ENCODE measurements at regions not wholly inside any gene's neighbourhood (a gene's known extent, or its start where the extent isn't known, plus 50 kb on each side); places are given as distances from the start of the nearest gene placed in this dataset.
A peak's percentile ranks its signal among the peaks of the same experiment; 100 is the strongest.

DNA sequence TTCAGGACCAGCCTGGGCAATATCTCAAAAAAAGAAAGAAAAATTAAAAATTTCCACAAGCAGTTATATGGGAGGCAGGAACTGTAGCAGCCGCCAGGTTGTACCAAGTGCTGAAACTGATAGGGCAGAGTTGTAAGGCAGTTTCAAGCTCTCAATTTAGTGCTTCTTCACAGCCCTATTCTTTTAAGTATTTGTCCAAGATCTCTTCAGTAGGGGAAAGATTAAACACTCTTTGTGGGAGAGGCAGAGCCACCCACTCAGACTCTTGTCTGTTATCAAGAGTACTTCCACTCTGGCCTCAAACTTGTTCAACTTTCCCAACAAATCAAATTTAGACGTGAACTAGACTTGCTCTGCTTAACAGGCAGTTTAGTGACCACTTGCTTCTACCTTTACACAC lies 228.7 kb downstream of the REEP3 start:
- DNase-seq: no peak

DNA sequence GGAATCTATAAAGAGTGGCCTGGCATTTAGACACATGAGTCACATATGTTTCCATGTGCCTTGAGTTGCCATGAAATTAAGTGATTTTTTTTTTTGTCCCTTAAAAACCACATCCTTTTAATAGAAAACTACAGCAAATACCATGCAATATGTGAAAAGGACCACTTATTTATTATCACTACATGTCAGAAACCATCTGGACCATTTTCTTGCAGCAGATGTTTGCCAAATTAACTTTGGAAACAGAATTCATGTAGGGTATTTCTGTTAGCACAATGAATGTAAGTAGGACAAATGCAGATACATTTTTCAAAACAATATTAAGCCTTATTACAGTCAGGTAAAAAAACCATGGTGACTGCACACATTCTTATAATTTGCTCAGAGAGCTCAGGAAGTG lies 230.6 kb downstream of the REEP3 start:
- no peak for DNase-seq

DNA sequence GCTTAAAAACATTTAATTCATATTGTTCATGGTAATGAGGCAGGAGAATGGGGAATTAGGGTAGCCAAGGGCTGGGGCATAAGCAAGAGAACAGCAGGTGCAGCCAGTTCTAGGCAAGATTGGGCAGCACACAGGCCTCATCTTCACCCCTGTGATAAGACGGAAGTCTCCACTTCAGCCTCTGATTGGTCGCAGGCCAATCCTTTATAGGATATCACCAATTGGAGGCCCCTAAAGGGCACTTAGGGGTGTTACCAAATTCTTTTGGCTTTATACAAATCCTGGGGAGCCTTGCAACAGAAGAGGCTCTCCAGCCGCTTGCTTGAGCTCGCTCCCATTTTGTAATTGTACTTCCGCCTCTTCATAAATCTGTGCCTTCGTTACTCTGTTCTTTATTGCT lies 231.1 kb downstream of the REEP3 start:
- no peak for DNase-seq

DNA sequence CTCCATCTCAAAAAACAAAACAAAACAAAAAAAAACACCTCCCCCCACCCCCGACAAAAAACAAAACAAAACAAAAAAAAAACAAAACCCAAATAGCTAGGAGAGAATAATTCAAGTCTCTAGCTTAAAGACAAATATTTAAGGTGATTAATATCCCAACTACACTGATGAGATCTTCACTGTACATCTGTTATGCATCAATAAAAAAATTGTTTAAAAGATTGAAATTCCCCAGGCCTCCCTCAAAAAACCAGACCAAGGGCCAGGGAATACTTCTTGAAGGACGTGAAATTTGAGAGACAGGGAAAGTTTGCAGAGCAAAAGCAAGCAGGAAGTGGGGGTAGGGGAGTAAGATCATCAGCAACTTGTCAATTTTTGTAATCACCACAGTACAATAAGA lies 232.6 kb downstream of the REEP3 start:
- DNase-seq: no peak

DNA sequence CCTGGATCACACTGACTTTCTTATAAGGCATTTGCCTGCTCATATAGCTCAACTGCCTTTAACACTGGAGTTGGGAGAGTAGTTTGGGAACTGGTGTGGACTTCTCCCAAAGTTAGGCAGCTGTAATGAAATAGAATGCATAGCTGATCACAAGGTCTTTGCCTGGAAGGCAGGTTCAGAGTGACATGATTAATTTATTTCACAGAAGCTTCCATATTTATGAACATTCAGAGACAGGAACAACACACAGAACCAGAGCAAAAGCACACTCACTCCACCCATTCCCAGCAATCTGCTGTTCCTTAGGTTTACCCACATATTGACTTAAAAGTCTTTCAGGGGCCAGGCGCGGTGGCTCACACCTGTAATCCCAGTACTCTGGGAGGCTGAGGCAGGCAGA lies 234.2 kb downstream of the REEP3 start:
- no peak for DNase-seq

DNA sequence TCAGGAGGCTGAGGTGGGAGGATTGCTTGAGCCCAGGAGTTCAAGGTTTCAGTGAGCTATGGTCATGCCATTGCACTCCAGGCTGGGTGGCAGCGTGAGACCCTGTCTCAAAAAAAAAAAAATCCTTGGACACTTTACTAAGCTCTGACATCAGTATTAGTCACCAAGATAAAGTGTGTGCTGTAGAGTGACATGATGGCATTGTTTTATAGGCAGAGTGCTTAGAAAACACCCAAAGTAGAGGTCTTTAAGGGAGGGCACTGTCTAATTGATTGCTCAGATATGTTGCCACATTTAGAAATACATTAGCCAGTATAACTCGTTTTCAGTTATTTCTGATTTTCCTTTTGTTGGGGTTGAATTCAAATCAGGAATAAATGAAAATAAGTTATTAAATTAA lies 235.9 kb downstream of the REEP3 start:
- no peak for DNase-seq

DNA sequence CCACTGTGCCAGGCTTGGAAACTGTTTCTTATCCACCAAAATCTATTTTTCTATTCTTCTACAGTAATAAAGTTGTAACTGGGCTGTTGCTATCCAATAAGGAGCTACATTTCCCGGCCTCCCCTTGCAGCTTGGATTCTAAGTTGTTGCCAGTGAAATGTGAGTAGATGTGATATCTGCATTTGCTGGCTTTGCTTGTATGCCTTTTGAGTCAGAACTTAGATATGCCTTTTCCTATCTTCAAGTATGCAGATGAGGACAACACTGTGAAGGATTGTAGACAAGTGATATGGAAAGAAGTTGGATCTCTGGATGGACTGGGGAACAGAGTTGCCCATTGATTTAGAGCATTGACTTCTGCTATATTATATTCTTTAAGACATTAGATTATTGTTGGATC lies 236.9 kb downstream of the REEP3 start:
- DNase-seq: no peak

DNA sequence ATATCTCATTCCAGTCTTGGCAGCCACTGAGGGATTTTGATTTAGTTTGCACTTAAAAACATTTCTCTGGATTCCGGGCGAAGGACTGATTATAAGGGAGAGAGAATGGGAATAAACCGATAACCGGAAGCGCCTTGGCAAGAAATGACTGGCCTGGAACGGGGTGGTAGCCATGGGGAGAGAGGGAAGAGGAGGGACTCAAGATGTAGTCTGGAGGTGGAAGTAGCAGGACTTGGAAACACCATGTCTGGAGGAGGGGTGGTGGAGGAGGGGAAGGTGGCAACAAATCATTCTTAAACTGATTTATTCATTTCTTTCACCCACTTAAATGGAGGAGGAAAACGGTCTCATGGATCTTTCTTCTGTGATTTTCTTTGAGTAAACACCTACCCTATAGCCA lies 238.1 kb downstream of the REEP3 start:
- DNase-seq: no peak

DNA sequence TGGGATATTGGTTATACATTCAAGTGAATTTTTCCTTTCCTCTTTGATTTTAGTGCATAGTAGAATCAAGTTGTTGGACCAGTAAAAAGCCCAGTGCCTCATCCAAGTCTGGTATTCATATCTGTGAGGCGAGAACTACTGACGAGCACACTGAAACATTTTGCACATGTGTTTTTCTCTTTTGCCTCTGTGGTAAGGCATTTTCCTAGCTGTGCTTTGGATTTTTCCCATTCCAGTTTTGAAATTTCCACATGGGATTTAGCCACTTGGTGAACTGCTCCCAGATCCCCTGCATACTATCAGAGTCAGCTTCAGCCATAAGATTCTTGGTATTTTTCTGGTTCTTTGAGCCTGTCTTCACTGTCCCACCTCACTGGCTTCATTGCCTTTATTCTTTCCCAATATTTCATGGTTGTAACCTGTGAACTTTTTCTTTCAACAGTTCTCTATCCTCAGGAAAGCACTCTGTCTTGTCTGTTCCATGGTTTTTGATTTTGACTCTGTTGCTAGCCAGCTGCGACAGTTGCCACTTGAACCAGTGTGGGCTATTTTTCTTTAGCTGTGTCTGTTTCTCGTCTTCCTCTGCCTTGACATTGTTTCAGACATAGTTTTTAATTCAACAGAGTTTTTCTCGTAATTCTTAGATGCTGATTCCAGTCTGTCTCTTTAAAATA lies 239.0 kb downstream of the REEP3 start:
- no peak for DNase-seq

DNA sequence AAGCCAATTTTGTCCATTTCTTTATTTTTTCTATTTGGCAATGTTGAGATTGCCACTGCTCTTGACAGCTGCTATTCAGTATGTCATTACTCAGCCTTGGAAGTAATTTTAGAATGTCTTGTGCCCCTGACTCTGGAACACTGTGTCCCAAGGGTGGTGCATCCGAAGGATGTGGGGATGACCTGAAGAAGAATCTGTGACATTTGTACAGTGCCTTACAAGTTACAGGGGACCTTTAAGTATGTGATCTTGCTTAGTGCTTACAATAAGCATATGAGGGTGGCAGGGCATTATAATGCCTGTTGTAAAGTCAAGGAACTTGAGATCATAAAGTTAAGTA lies 239.5 kb downstream of the REEP3 start:
- DNase-seq: no peak

DNA sequence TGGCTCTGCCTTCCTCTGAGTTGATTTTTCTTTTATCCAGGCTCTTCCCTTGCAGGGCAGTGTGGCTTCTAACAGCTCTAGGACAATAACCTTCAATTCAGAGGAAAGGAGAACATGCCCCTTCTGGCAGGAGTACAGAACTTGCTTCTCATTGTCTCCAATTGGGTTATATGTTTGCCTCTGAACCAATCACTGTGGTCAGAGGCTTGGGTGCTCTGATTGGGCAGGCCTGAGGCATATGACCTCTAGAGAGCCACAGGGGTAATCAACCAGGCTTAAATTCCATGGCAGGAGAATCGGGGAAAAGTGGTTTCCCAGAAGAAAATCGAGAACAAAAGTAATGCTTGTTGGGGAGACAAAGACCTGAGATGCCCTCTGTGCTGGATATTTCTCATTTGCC lies 240.0 kb downstream of the REEP3 start:
- DNase-seq: no peak

DNA sequence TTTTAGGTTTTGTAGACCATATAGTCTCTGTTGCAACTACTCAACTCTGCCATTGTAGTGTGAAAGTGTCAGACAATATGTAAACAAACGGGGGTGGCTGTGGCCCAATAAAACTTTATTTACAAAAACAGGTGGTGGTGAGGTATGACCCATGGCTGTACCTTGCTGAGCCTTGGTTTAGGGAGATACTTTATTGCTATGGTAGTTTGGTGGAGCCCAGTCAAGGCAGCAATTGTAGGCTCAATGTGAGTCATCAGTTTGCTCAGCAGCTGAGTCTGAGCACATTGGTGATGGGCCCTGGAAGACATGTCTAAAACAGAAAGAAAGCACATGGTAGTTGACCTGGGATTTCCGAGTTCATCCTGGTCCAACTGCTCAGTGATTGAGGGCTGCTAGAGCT lies 242.5 kb downstream of the REEP3 start:
- DNase-seq: no peak

DNA sequence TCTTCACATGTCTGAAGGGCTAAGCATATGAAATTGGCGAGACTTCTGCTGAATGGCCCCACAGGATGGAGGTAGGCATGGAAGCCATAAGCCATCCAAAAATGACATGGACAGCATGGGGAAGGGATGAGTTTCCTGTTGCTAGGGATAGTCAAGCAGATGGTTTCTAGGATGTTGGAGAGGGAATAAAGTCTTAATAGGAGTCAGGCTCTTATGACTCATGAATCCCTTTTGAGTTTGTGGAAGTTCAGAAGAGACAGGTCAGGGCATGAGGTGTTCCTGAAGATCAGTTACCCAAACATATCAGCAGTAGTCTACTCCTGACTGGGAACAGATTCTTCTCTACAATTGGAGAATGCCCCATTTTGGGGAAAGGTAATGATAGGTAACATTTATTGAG lies 243.9 kb downstream of the REEP3 start:
- no peak for DNase-seq

DNA sequence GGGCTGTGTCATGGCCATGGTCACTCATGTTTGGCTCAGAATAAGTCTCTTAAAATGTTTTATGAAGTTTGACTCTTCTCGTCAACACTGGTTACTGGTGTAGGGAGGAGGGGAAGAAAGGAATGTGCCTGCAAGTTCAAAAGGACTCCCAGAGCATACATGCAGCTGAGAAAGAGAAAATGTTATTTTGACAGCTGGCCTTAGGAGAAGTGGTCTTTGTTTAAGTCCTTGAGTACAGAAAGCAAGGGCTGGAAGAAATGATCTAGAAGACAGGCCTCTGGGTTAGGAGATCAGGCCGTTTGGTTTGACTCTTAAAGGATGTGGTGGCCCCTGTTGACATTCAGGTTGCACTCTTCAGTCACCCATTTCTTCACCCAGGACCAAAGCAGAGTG lies 245.5 kb downstream of the REEP3 start:
- no peak for DNase-seq

DNA sequence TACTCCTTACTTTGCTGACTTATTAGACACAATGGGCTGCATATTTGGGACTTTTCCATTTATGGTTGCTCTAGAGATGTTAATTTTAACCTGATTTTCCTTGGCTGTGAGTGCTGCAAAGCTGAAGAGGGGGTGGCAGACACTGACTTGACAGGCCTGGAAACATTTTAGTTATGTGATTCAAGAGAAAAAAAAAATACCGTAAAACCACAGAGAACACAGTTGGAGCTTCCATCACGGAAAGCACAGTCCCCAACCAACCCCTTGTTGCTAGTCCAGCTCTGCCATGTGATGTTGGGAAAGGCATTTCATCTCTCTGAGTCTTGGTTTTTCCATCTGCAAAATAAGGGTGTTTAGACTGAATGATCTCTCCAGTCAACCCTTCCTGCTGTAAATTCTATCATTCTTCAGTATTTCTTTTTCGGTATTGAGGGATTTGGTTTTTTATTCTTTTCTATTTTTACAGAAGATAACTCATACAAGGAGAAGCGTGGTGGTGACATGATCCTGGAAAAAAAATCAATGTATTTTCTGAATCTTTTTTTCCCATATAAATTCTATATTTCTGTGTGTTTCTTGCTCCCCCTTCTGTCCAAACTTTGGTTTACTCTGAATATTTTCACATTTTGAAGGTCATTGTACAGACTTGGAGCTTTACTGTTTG lies 246.1 kb downstream of the REEP3 start:
- DNase-seq: peak; percentile 5

DNA sequence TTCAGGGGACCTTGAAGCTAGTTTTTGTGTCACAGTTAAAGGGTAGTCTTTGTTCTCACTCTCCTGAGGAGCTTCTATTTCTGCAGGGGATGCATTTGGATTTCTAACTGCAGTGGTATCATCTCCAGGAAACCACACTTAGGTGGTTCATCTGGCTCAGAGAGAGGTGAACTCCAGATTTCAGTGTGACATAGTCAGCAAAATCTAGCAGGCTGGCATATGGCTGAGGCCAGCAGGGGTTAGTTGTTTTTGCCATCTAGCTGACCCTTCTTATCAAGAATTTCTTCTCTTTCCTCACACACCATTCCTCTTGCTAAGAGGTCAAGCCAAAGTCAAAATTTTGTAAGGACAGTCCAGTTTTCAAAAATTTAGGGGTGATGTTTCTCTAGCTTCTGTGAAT lies 248.2 kb downstream of the REEP3 start:
- no peak for DNase-seq

DNA sequence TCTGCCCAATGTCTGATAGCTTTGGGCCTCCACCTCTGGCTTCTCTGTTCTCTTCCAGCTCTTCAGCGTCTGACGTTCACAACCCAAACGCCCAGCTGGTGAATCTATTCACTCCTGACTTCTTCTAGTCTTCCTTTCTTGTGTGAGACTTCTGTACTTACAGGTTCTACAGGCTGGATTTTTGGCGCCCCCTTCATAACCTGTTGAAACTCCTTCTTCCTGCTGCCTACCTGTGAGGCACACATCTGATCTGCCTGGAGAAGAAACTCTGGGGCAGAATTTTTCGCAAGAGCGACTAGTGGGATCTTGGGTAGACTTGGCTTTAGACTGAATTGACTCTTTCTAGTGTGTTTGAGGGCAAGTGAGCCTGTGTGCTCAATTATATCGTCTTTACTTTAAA lies 249.3 kb downstream of the REEP3 start:
- DNase-seq: no peak

DNA sequence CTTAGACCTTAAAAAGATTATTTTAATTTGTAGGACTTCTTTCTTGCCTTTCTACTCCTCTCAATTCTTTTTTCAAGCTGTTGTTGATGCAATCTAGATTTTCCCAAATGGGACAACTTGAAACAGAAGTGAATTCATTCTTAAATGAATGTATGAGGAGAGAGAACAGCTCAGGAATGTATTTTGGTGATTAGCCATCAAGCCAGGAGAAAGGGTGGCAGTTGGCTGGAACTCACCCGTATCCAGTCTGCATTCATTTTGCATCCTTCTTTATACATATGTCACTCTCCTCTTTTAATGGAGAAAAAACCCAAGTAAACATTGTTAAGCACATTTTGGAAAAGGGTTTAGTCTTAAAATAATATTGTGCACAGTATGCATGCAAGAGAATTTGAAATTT lies 251.3 kb downstream of the REEP3 start:
- no peak for DNase-seq

DNA sequence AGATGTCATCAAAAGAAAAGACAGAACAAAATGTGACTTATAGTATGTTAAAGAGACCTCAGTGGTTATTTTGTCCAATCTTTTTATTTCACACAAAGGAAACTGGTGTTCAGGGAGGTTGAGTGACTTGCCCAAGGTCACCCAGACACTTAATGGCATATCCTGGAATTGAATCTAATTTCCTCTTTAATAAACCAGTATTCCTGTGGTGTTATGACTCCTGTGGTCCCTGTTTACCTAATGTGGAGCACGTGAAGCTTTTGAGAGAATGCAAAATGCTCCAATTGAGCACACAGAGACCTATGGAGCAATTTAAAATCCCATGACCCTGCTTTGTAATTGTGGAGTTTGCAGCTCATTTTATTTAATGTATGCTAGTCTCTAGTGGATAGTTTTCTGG lies 251.9 kb downstream of the REEP3 start:
- DNase-seq: no peak

DNA sequence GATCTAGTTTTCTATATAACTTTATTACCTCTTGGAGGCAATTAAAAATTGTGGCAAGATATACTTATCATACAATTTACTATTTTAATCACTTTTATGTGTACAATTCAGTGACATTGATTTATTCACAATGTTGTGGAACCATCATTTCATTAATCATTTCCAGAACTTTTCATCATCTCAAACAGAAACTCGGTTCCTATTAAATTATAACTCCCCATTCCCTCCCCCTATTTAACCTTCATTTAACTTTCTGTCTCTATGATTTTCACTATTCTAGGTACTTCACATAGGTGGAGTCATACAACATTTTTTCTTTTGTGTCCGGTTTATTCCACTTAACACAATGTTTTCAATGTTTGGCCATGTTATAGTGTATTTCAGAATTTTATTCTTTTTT lies 252.8 kb downstream of the REEP3 start:
- no peak for DNase-seq

DNA sequence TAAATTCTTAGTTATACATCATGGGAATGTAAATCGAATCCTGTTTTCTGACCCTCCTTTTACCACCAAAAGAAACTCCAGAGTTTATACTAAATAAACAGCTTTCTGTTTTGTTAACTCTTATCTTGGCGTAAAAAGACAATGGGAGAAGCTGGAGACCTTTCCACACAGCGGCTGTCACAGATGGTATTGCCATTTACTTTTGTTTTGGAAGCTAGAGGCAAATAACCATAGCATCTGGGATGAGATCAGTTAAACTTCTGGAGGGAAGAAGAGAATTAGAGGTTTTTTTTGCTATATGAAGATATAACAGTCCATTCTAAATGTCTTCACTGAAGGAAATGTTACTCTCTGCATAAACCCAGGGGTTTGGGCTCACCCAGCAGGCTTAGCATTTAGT lies 258.9 kb downstream of the REEP3 start:
- DNase-seq: no peak

DNA sequence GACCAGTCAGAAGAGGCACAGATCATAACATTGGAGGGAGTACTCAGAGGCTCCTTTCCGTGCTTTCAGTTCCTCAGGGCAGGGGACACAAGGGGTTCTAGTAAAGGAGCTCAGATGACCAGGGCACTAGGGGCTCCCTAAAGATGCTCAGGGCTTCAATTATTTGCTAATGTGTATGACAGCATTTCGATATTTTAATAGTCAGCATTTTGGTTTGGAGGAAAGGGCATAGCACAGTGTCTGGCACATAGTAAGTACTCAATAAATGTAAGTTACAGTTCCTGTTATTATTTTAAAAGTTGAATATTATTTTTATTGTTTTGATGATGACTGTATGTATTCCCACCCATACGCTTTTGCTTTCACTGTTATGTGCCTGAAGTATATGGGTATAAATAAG lies 260.0 kb downstream of the REEP3 start:
- DNase-seq: no peak

DNA sequence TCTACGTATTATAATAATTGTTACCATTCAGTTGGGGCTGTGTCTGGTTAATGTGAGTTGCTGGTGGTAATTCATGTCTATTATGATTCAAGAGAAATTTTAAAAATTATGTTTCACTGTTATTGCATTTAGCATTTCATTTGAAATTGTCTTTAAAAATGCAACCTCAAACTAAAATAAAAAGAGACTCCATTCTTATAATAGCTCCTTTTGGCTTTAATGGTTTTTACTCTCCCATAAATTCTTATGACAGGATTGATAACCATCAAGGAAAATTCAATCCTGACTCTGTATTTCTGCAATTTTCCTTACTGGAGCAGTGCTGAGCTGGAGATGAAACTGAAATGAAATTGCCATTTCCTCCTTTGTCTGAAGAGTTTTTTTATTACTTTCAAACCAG lies 262.7 kb downstream of the REEP3 start:
- no peak for DNase-seq

DNA sequence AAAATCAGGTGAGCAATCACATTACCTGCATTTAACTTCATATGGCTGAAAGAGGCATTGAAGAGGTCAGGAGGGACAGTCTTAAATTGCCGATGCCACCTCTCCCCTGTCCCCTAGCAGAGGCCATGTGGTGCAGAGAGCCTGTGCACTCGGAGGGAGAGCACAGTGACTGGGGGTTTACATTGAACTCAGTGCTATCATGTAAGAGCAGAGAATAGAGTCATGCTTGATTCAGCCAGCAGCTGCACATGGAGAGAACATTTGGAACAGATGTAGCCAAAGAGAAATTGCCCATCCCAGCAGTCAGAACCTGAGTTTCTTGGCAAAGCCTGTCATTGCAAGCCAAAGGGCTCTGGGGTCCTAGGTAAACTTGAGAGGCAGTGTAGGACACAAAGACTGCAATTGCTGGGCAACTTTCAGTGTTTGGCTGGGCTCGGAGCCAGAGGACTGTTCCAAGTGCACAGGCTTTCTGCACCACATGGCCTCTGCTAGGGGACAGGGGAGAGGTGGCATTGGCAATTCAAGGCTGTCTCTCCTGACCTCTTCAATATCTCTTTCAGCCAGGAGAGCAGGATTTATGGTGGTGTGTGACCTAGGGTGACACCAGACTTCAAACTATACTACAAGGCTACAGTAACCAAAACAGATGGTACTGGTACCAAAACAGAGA lies 267.1 kb downstream of the REEP3 start:
- no peak for DNase-seq

Data from suppressor macrophage treated with lipopolysaccharide for 4 hours (primary cell).